ENCODE measurements at regions not wholly inside any gene's neighbourhood (a gene's known extent, or its start where the extent isn't known, plus 50 kb on each side); places are given as distances from the start of the nearest gene placed in this dataset.

- ChIA-PET POLR2A (no interaction called here), CTCF (no interaction called here)
- Mint-ChIP-seq H3K9me3 (ENCODE audit: unreplicated experiment) (no peaks in the 10 kb centered on the region), H3K27ac (ENCODE audit: unreplicated experiment) (no peak overlapping the region), H3K27me3 (ENCODE audit: insufficient read depth, unreplicated experiment) (peaks cover 8% of the 10 kb centered on the region), H3K36me3 (ENCODE audit: insufficient read depth, unreplicated experiment) (no peaks in the 10 kb centered on the region), H3K4me3 (ENCODE audit: unreplicated experiment) (no peak overlapping the region), H3K4me1 (ENCODE audit: low read depth, unreplicated experiment) (peaks cover 6% of the 10 kb centered on the region)
- Histone ChIP-seq H3K4me3 (ENCODE audit: low read depth, low read length) (no peak overlapping the region), H3K9me3 (no peaks in the 10 kb centered on the region), H3K36me3 (ENCODE audit: control insufficient read depth, insufficient read depth, low read length) (no peaks in the 10 kb centered on the region), H3K27me3 (replicated peaks; ENCODE audit: control insufficient read depth, insufficient read depth, low read length) (no peaks in the 10 kb centered on the region), H3K4me1 (no peaks in the 10 kb centered on the region)
- no peak for TF ChIP-seq CTCF (IDR thresholded peaks at IDR 0.05; ENCODE audit: insufficient read depth in 1 of 2, low read depth in 1 of 2, low read length in 1 of 2, severe bottlenecking in 1 of 2, unreplicated experiment in 1 of 2)
- no peak for DNase-seq
- intact Hi-C loops (cut with micrococcal nuclease; ENCODE audit: unreplicated experiment) = no loop called here
- no TSS peak for BruUV-seq (replicated peaks)
These were observed 244.9 kb downstream of the LOXHD1 start for GRCh38 chr18:46411867-46412690.

GRCh38 chr18:46412916-46413315, 244.1 kb downstream of the LOXHD1 start:
- Histone ChIP-seq H3K27me3 (replicated peaks; ENCODE audit: control insufficient read depth, insufficient read depth, low read length) (no peaks in the 10 kb centered on the region), H3K36me3 (ENCODE audit: control insufficient read depth, insufficient read depth, low read length) (no peaks in the 10 kb centered on the region), H3K4me1 (no peaks in the 10 kb centered on the region), H3K9me3 (no peaks in the 10 kb centered on the region), H3K4me3 (ENCODE audit: low read depth, low read length) (no peak overlapping the region)
- no TSS peak for BruUV-seq (replicated peaks)
- intact Hi-C loops (cut with micrococcal nuclease; ENCODE audit: unreplicated experiment) = no loop called here
- ChIA-PET CTCF (no interaction called here), POLR2A (no interaction called here)
- no peak for DNase-seq
- no peak overlapping the region for H3K27ac Mint-ChIP-seq (ENCODE audit: unreplicated experiment)
- H3K4me3 Mint-ChIP-seq (ENCODE audit: unreplicated experiment) = no peak overlapping the region
- no peaks in the 10 kb centered on the region for H3K36me3 Mint-ChIP-seq (ENCODE audit: insufficient read depth, unreplicated experiment)
- no peak for TF ChIP-seq CTCF (IDR thresholded peaks at IDR 0.05; ENCODE audit: insufficient read depth in 1 of 2, low read depth in 1 of 2, low read length in 1 of 2, severe bottlenecking in 1 of 2, unreplicated experiment in 1 of 2)
- peaks cover 3% of the 10 kb centered on the region for H3K27me3 Mint-ChIP-seq (ENCODE audit: insufficient read depth, unreplicated experiment)
- peaks cover 6% of the 10 kb centered on the region for H3K4me1 Mint-ChIP-seq (ENCODE audit: low read depth, unreplicated experiment)
- H3K9me3 Mint-ChIP-seq (ENCODE audit: unreplicated experiment) = no peaks in the 10 kb centered on the region

GRCh38 chr18:46413684-46414083, 243.3 kb downstream of the LOXHD1 start:
- H3K36me3 ChIP-seq (ENCODE audit: control insufficient read depth, insufficient read depth, low read length) = no peaks in the 10 kb centered on the region
- no TSS peak for BruUV-seq (replicated peaks)
- Mint-ChIP-seq H3K4me1 (ENCODE audit: low read depth, unreplicated experiment) (peaks cover under 1% of the 10 kb centered on the region), H3K4me3 (ENCODE audit: unreplicated experiment) (no peak overlapping the region), H3K9me3 (ENCODE audit: unreplicated experiment) (no peaks in the 10 kb centered on the region), H3K27me3 (ENCODE audit: insufficient read depth, unreplicated experiment) (no peaks in the 10 kb centered on the region), H3K27ac (ENCODE audit: unreplicated experiment) (no peak overlapping the region), H3K36me3 (ENCODE audit: insufficient read depth, unreplicated experiment) (no peaks in the 10 kb centered on the region)
- intact Hi-C loops (cut with micrococcal nuclease; ENCODE audit: unreplicated experiment) = no loop called here
- H3K4me1 ChIP-seq = no peaks in the 10 kb centered on the region
- no peak overlapping the region for H3K4me3 ChIP-seq (ENCODE audit: low read depth, low read length)
- no peak for TF ChIP-seq CTCF (IDR thresholded peaks at IDR 0.05; ENCODE audit: insufficient read depth in 1 of 2, low read depth in 1 of 2, low read length in 1 of 2, severe bottlenecking in 1 of 2, unreplicated experiment in 1 of 2)
- POLR2A ChIA-PET = no interaction called here
- H3K27me3 ChIP-seq (replicated peaks; ENCODE audit: control insufficient read depth, insufficient read depth, low read length) = no peaks in the 10 kb centered on the region
- CTCF ChIA-PET = no interaction called here
- DNase-seq = no peak
- H3K9me3 ChIP-seq = no peaks in the 10 kb centered on the region

Measured in Caco-2 (cell line).